ENCODE measurements at regions not wholly inside any gene's neighbourhood (a gene's known extent, or its start where the extent isn't known, plus 50 kb on each side); places are given as distances from the start of the nearest gene placed in this dataset.
"Not testable (repeated sequence)": the region's sequence is repeated elsewhere in the genome, so short reads cannot be mapped to it uniquely, and the experiment has no call there.

DNA sequence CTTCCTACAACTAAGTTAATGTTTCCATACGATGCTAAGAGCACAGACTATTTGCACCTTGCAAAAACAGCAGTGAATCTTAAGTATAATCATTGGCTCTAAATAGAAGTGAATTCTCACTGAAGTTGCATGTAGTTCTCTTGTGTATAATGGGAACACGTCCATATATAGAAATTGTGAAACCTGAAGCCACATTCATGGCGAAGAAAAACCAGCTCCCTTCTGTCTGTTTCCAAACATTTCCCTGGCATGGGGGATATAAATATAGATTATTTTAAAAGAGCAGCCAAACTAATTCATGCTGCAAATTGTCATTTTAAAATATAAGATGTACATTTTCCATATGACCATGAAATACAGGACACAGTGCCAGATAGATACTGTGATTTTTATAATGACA, 71.1 kb downstream of the TRAM1L1 start:
- DNase-seq, result no peak

DNA sequence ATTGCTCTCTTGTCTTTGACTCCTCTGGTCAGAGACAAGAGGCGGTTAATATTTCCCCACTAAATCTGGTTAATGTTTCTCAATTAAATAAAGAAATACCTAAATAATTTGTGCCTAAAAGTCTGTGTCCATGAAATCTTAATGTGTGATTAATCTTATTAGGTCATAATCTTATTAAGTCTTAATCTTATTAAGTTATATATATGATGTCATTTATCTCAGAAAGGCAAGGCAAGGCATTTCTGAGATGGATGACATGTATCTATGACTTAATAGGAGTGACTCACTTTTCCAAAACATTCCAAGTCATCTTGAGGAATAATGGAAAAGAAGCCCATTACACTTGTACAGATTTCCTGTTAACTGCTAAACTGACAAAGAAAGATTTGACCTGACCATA, 74.7 kb downstream of the TRAM1L1 start:
- no peak for DNase-seq

DNA sequence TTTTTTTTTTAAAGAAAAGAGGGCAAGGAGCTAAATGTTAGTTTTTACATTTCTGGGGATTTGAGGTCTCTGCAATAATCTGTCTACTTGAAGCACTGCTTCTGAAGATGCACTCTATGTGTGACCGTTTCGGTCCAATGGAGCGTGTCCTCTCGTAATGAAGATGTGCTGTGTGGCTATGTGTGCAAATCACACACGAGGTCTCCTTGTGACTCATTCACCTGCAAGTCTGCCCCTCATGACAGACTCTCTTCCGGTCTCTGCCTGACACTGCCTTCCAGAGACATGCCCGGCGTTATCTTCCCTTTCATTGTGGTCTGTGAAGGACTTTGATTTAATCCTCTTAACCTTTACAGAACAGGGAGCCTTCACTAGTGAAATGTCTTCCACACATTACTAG, 84.3 kb downstream of the TRAM1L1 start:
- DNase-seq, result no peak

DNA sequence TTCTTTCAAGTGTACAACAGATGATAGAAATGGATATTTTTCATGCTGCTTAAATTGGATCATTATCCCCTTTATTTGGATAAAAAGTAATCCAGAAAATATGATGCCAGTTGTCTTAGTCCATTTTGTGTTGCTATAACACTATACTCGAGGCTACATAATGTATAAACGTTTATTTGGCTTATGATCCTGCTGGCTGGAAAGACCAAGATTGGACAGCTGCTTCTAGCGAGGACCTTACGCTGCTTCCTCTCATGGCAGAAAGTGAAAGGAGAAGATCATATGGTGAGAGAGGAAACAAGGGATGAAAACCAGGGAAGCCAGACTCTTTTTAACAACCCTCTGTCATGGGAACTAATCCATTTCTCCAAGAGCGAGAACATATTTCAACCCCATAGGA, 102.7 kb downstream of the TRAM1L1 start:
- DNase-seq, result no peak

DNA sequence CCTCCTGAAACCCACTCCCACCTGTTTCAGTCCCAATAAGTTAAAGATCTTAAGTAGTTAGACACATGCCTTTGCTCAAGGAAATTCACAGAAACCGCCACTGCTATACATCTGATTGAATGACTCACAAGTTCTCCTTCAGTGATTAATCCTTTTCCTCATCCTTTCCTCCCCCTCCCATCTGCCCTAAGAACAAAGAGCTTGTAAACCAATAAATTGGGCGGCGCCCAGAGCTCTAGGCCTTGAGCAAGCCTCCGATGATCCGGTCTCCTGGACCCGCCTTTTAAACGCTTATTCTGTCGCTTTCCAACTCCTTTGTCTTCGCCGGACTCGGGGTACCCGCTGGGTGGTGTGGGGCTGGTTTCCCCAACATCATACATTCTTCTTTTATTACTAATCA, 104.9 kb downstream of the TRAM1L1 start:
- not testable (repeated sequence) for DNase-seq

DNA sequence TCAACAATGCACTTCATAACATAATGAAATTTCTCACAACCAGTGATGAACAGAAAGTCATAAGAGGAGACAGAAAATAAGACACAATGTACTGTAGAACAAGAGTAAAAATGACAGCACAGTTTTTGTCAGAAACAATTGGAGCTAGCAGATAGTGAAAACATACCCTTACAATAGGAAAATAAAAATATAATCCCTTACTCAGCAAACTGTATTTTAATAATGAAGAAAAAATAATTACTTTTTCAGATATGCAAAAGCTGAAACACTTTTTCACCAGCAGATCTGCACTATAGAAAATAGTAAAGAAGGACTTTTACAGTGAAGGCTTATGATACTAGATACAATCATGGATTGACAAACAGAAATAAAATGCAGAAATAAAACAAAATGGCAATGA, 126.3 kb downstream of the TRAM1L1 start:
- DNase-seq, result no peak

DNA sequence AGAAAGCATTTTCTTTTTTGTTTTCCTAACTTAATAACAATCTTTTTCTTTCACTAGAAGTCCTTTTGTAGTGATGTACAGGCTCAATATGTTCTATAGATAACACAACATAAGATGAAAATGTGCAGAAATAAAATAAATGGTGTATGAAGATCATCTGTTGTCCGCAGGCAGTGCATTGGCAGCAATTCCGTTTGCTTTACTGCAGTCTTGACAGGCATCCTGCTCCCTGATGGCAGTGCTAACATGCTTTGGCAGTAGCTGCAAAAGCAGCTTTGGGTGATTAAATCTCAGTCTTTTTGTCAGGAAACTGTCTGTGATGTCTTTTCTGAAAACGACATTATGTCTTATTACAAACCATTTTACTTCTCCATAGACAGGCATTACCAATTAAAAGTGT, 131.4 kb downstream of the TRAM1L1 start:
- DNase-seq, result no peak

DNA sequence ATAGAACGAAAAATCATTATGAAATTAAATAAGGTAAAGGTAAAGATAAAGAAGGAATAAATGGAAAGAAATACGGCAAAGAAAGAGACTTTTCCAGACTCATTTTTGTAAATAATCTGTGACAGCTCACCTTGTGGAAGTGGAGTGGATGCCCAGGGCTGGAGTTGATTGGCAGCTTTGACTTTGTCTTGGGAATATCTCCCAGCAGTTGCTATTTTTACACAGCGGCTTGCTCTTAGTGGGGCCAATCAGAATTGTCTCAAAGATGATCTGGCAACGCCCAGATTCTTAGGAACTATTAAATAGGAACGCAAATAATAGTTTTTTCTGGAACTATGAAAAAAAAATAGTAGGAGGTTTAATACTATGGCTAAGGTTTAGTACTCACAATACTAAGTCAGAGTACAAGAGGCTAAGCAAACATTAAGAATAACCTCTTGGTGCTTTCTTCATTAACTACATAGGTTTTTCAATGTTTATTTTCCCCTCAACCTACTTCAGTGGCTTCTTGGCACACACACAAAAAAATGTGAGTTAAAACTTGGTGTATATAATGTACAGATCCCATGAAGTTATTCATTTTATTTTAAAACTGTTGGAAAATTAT, 132.7 kb downstream of the TRAM1L1 start:
- no peak for DNase-seq

DNA sequence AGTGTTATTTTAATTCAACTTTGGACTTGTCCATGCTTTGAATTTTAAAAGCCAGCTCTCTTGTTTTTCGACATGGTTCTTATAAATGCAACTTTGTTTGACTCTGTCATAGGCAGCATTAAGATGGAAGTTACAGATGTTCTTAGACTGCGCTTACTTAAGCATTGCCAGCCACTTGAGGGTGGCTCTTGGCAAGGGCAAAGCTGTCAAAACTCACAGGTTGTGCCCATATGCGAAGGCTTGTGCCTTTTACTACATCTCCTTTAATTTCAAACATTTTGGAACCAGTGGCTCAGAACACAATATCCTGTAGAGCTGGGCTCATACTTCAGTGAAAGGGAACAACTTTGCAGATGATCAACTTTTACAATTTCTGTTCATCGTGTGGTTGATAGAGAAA, 135.5 kb downstream of the TRAM1L1 start:
- DNase-seq, result no peak

DNA sequence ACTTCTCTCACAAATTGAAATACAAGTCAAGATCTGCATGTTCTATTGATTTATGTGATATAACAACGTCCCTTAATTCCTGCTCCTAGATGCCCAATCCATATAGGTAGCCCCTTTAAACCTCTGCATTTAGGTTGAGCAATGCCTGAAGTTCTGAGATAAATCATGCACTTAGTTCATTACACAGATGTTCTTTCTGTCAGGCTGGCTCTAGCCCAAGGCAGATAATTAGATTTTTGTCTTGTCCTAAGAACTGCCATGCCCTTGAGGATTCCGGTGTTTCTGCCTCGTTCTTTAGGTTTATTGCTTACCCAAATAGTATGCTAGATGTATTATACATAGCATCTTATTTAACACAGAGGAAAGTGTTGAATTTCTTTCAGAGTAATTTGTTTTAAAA, 143.1 kb downstream of the TRAM1L1 start:
- no peak for DNase-seq

DNA sequence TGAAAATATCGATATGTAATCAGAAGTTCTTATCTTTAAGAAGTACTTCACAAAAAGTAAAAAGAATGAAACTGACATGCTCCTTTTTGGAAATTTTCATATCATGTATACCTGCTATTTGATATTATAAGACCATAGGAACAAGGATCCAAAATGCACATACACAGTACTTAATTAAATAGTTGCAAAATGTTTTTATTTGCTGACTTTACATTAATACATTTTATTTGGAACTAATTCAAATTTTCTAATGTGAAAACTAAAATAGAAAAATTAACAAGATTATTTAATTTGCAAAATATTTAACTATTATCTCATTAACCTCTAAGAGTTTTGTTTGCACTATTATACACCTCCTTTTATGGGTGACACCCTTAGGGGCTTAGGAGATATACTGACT, 155.0 kb downstream of the TRAM1L1 start:
- DNase-seq, result no peak

DNA sequence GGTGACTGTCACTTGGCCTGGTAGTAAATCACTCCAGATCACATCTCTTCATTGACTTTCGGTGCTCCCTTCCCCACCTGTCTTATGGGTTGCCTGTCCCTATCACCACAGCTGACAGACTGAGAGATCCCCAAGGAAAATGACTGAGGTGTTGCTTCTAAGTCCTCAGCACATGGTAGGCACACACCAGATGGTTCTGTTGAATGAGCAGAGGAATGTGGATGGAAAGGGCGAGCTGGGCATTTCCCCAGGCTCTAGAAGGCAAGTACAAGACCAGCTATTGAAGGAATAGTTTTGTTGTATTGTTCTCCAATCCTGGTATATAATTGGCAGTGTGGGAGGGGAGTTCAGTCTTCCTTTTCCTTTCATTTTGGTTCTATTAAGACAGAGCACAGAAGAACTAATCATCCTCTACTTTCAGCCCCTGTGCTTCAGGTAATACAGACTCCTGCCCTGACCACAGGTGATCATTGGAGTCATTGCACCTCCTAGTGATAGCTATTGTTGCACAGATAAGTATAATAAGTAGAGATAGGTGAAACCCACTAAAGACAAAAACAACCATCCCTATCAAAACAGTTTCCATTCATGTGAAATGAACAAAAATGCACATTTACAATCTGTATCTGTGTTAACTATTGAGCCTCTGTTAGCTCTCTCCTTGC, 158.6 kb downstream of the TRAM1L1 start:
- no peak for DNase-seq

DNA sequence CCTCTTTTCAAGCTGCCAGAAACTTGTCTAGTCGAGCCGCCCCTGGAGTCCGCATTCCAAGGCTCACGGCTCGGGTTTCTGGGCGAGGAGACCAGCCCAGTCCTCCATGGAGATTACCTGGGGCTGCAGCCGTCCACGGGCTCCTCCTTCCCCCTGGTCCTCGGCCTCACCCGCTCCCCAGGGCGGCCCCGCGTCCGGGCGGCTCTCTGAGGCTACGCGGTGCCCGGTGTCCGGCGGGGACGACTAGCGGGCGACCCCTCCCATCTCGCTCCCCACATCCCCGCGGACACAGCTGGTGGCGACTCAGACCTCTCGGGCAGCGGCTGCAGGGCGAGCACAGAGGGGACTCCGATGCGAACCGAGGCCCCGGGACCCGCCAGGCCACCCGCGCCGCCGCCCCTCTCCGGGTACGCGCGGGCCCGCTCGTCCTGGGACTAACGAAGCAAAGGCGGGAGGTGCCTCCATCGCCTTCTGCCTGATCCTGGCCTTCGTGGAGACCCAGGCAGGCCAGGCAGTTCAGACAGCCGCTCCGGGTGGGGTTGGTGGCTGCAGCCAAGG, 159.4 kb downstream of the TRAM1L1 start:
- DNase-seq, result no peak

DNA sequence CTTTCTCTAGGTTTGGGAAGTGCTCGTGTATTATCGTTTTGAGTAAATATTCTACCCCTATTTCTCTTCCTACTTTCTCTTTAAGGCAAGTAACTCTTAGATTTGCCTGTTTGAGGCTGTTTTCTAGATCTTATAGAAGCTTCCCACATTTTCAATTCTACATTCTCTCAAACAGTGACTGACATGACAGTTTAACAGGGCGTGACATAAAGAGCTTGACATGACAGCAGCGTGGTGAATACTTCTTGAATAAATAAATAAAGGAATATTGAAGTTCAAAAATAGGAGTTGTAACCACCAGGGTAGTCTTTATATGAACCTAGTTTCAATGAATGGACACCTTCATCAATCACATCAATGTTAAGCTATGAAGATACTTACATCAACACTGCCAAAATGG, 162.0 kb downstream of the TRAM1L1 start:
- no peak for DNase-seq

DNA sequence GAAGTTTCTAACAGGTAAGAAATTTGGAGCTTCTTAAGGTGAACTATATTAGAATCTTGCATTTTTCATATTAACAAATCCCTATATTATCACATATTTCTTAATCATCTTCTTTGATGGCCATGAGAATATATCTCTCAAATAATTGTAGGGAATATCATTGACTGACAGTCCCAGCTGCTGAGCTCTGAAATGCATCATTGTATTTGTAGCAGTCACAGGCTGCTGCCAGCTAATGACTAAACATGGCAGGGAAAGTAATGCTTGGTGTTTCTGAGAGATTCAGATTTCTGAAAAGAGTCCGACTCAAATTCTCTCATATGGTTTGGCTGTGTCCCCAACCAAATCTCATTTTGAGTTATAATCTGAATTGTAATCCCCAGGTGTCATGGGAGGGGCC, 171.9 kb downstream of the TRAM1L1 start:
- no peak for DNase-seq

DNA sequence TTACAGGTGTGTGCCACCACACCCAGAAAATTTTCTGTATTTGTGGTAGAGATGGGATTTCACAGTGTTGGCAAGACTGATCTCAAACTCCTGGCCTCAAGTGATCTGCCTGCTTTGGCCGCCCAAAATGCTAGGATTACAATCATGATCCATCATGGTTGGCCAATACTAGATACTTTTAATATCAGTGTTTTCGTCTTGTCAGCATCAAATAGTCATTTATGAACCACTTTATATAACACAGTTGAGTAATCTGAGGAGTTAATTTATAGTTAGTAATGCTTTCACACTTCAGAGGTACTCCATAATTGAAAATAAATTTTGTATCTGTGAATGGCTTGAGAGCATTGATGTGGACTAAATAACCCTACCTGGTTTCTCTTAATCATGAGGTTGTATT, 178.6 kb downstream of the TRAM1L1 start:
- DNase-seq, result no peak

DNA sequence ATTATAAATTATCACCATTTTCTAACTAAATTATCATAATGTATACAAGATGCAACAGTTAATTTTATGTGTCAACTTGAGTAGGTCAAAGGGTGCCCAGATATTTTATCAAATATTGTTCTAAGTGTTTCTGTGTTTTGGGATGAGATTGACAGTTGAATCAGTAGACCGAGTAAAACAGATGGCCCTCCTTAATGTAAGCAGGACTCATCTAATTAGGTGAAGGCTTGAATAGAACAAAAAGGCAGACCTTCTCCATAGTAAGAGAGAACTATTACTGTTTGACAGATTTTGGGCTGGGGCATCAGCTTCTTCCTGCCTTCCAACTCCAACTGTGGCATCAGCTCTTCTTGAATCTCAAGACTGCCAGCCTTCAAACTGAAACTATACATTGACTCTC, 185.8 kb downstream of the TRAM1L1 start:
- DNase-seq, result no peak

DNA sequence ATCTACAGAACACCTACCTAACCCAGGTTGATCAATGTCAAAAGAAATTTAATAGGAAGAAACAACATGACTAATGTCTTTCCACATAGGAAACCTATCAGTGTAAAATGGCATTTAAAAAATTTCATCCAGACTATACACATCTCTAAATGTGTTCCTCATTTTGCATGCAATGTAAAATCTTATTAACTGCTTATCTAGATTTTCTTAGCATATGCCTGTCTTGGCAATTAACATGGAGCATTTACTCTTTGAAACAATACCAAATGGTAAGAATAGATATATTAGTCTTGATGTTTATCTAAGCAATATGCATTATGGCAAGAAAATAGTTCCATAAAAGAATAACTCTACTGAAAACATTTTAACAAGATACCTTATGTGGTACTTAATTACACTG, 199.8 kb downstream of the TRAM1L1 start:
- DNase-seq, result no peak

DNA sequence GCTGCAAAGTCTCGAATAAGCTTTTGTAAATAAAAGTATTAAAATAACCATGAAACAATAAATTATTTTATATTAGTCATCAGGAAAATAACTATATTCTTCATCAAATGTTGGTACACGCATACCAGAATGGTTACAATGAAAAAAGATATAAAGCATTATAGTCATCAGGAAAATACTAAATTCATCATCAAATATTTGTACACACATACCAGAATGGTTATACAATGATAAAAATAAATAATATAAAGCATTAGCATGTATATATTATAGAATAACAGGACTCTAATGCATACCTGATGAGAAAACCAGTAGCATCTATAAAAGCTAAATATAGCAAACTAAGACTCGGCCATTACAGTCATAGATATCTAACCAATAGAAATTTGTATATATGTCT, 202.9 kb downstream of the TRAM1L1 start:
- no peak for DNase-seq

DNA sequence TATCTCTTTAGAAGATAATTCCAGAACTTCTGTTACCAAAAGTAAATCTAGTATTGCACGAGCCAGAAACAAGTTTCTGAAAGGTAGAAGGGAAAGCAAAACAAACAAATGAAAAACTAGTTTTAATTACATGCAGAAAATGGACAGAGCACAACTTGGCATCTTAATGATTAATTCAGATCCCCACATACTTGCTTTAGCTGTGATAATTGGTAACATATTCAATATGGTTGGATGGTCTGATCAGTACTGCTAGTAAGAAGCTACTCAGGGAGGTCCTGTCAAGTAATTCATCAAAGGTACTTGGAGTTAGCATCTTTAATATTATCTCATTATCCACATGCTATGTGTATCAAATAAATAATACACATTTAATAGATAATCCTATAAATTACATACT, 204.3 kb downstream of the TRAM1L1 start:
- DNase-seq, result no peak

DNA sequence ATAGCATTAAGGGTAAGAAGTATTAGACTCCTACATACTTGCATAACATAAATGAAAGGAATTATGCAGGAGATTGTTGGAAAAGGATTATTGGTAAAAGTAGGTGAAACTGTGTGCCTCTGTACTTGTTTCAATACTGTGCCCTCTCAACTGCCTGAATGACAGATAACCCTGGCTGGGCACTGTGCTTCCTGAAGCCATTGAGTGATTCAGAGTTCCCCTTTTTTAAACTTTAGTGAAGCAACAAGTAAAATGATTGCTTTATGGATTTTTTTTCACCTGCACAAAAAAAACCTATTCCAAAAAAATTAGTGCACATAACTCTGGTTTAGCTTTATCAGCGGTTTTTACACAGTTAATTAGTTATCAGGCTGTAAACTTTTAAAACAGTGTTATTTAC, 204.8 kb downstream of the TRAM1L1 start:
- peak; percentile 23 for DNase-seq

DNA sequence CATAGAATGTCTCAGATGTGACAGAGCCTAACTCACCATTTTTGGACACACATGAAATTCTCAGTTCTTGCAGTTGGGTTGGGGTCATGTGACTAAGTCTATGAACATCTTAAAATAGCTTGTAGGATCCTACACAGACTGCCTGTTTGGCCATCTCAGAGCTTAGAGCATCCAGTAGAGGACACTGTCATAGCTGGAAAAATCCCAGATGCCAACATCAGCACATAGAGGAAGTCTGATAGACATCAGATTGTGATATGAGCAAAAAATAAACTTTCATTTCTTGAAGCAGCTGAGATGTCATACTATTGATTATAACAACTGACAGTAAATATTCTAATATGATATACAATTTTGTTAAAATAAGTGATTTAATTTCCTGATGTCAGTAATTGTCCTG, 207.1 kb downstream of the TRAM1L1 start:
- no peak for DNase-seq

DNA sequence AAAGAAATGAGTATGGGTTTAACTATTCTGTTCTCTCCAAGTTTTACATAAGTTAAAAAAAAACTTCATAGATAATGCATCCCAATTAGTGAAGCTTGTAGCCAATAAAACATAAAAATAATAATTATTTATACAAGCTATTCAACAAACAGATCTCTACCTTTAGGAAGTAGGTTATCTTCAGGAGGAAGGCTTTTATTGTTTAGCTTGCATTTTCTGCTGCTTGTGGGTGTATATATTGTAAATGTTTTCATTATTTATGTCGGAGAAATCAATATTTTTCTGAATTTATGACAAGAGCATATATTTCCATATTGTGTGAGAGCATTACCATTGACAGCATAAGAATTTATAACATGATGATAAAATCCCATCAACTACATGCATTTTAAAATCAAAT, 208.3 kb downstream of the TRAM1L1 start:
- no peak for DNase-seq

DNA sequence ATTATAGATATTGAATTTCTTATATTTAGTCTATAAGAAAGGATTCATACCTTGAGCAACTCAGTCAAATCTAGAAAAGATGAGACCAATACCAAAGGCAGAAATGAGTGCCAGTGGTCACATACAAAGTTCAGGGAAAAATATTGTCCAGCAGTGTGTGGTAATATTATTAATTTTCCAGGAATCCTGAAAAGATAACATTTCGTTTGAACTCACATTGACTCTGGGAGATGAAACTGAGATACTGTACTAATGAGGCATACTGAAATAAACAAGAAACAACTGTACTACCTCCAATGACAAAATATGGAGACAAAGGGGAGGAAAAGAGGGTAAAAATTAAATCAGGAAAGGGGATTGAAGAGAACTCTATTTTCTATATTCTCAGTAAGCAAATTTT, 212.4 kb downstream of the TRAM1L1 start:
- DNase-seq, result no peak

DNA sequence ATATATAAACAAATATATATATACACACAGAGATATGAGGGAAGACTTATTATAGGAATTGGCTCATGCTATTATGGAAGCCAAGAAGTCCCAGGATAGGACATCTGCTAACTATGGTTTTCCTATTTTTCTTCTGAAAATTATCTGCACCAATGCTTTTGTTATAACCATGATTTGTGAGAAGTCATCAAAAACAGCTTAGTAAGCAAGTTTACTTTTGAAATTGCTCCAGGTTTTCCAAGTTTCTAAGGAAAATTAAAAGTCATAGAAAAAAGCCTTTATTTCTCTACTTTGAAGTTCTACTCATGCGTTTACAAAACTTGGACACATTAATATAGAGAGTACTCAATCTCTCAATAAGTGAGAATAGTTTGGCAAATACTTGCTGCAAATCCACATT, 213.1 kb downstream of the TRAM1L1 start:
- DNase-seq, result no peak

Data from hematopoietic multipotent progenitor cell treated with erythropoietin and hydrocortisone succinate and interleukin-3 and kit ligand, for 6 days (in vitro differentiated cells).